GM19395 (cell line): ENCODE measurements at regions not wholly inside any gene's neighbourhood (a gene's known extent, or its start where the extent isn't known, plus 50 kb on each side); places are given as distances from the start of the nearest gene placed in this dataset.
"Not testable (repeated sequence)": the region's sequence is repeated elsewhere in the genome, so short reads cannot be mapped to it uniquely, and the experiment has no call there.

Experiments
- ATAC-seq: cut with Tn5 transposase; IDR thresholded peaks from one replicate; pipeline ENCODE4 v1.9.1; 2021; ENCODE audit warnings: mild to moderate bottlenecking, moderate library complexity; ENCODE audit not compliant: unreplicated experiment

- ATAC-seq = no peak
These were observed 61.0 kb upstream of the ST3GAL6 start for GRCh38 chr3:98702166-98702565.

DNA sequence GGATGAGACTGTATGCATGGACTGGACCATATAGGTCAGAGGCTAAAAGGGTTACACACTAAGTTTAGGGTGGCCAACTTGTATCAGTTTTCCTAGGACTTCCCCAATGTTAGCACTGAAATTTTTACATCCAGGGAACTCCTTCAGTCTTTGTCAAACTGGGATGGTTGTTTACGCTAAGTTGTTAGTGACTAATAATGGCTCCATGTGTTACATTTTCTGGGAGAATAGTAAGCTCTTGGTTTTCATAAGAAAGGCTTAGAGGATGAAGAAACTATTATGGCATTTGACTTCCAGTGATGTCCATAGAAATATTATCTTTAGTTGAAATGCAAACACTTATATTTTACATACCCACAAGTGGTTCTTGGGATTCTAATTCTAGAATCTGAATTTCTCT lies 57.9 kb upstream of the ST3GAL6 start:
- ATAC-seq = no peak

GRCh38 chr3:98705694-98706093 lies 57.4 kb upstream of the ST3GAL6 start:
- no peak for ATAC-seq

DNA sequence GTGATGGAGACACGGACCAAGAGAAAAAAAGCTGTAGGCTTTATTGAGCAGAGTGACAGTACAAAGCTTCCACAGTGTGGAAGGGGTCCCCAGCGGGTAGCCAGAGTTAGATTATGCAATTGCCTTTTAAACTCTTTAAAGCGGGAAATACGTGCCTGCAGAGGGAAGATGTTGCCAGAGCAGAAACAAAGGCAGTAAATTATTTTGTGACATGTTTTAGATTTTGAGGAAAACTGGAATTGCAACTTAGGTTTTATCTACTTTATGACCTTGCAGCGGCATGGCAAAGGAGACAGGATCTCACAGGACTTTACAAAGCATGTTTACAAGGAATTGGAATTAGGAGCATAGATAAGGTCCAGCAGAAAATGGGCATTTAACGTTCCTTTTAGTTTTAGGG lies 54.5 kb upstream of the ST3GAL6 start:
- not testable (repeated sequence) for ATAC-seq

- no peak for ATAC-seq
These were observed 53.7 kb upstream of the ST3GAL6 start for GRCh38 chr3:98709441-98709840.

DNA sequence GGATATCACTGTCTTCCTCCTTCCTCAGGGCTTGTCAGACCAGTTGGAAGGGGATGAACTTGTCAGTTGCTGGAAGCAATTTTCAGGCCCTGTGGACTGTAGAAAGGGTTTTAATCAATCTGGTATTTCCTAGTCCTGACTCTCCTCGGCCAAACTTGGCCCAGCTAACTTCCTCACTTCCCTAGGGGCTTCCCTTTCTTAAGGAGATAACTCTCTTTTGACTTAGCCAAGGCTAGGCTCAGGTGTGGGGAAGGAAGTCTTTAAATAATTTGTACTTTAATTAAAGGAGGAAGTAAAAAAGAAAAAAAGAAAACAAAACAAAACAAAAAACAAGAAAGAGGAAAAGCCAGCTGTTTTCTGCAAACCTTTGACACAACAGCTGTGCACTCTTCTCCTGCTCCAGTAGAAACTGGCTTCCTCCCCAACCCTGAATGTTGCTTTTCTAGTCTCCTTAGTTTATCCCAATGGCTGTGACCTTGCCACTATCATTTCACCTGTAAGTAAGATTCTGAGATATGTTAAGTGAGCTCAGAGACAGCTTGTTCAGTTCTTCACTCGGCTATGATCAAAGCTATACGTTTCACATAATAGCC lies 53.0 kb upstream of the ST3GAL6 start:
- no peak for ATAC-seq

DNA sequence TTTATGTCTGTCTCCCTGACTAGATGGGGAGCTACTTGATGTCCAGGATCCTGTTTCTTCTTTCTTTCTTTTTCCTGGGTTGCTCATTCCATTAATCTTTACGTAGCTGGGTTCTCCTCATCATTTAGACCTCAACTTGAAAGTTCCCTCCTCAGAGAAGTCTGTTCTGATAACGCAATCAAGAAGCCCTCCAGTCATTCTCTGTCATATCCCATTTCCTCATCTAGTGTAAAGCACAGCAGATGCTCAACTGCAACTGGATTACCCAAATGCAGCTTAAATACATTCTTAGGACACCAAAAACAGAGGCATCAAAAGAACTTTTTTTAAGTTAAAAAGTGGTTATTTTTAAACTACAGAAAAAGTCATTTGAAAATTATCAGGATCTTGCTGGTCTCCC lies 51.7 kb upstream of the ST3GAL6 start:
- no peak for ATAC-seq

DNA sequence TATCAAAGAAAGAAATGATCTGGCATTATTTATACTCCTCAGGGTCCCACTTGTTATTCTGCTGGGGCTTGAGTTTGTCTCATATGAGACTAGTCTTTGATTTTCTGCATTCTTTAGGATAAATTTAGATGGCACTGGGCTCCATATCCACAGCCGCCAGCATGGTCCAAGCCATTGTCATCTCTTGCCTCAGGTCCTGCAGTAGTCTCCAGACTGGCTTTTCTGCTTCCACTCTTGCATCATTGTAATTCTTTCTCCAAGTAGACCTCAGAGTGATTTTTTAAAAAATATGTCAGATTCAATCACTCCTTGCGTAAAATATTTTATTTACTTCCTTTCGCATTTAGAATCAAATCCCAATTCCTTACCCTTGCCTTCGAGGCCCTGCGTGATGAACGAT lies 50.4 kb upstream of the ST3GAL6 start:
- ATAC-seq = no peak

GRCh38 chr3:98713332-98713731 lies 49.8 kb upstream of the ST3GAL6 start:
- ATAC-seq = not testable (repeated sequence)
